WI38 (cell line): ENCODE measurements at regions not wholly inside any gene's neighbourhood (a gene's known extent, or its start where the extent isn't known, plus 50 kb on each side); places are given as distances from the start of the nearest gene placed in this dataset.

ENCODE experiments used
- H3K4me3 ChIP-seq: 2 replicates; pipeline ENCODE4 v1.5.1; 2011; ENCODE audit warnings: low read depth, mild to moderate bottlenecking, control low read depth, low read length
- CTCF ChIP-seq: IDR thresholded peaks from 2 replicates; pipeline ENCODE4 v1.5.1; 2012; ENCODE audit warnings: low read depth, mild to moderate bottlenecking, control low read depth, low read length

- no peak overlapping the region for H3K4me3 ChIP-seq
- TF ChIP-seq CTCF = no peak
These were observed 134.6 kb upstream of the PDE4B start for GRCh38 chr1:65658122-65658521.

GRCh38 chr1:65668368-65668767, 124.3 kb upstream of the PDE4B start:
- TF ChIP-seq CTCF = no peak
- no peak overlapping the region for H3K4me3 ChIP-seq

- TF ChIP-seq CTCF = no peak
- H3K4me3 ChIP-seq = no peak overlapping the region
These were observed 122.2 kb upstream of the PDE4B start for GRCh38 chr1:65670518-65670917.

- no peak for TF ChIP-seq CTCF
- no peak overlapping the region for H3K4me3 ChIP-seq
These were observed 118.2 kb upstream of the PDE4B start for GRCh38 chr1:65674522-65674921.

- no peak for TF ChIP-seq CTCF
- H3K4me3 ChIP-seq = no peak overlapping the region
These were observed 112.9 kb upstream of the PDE4B start for GRCh38 chr1:65679773-65680172.

GRCh38 chr1:65681096-65681495, 111.6 kb upstream of the PDE4B start:
- TF ChIP-seq CTCF = no peak
- H3K4me3 ChIP-seq = no peak overlapping the region

- peak; percentile 69 for TF ChIP-seq CTCF
- H3K4me3 ChIP-seq = no peak overlapping the region
These were observed 105.1 kb upstream of the PDE4B start for GRCh38 chr1:65687428-65688214.
